KMS-11 (cell line): ENCODE measurements at regions not wholly inside any gene's neighbourhood (a gene's known extent, or its start where the extent isn't known, plus 50 kb on each side); places are given as distances from the start of the nearest gene placed in this dataset.

Experiments used
- H2AFZ ChIP-seq: fragments of 200-600 bp; sonication (generic); 2 replicates; pipeline ENCODE4 v1.6.1; 2016; ENCODE audit warnings: antibody characterized with exemption, mixed run types, low read depth
- H3K27ac ChIP-seq: fragments of 200-600 bp; sonication (generic); 2 replicates; pipeline ENCODE4 v1.6.1; 2016; ENCODE audit warnings: mild to moderate bottlenecking, mixed run types
- H3K27me3 ChIP-seq: fragments of 200-600 bp; sonication (generic); 2 replicates; pipeline ENCODE4 v1.6.1; 2017; ENCODE audit warnings: mild to moderate bottlenecking, low read depth, mixed run types, moderate library complexity; ENCODE audit not compliant: insufficient read depth
- H3K36me3 ChIP-seq: fragments of 200-600 bp; sonication (generic); 2 replicates; pipeline ENCODE4 v1.6.1; 2017; ENCODE audit warnings: mild to moderate bottlenecking, mixed run types; ENCODE audit not compliant: insufficient read depth
- H3K4me1 ChIP-seq: fragments of 200-600 bp; sonication (generic); 2 replicates; pipeline ENCODE4 v1.6.1; 2016; ENCODE audit warnings: mild to moderate bottlenecking, low read depth, mixed run types; ENCODE audit not compliant: poor library complexity, severe bottlenecking
- H3K4me2 ChIP-seq: fragments of 200-600 bp; sonication (generic); 2 replicates; pipeline ENCODE4 v1.7.0; 2016; ENCODE audit warnings: mild to moderate bottlenecking, mixed run types
- H3K4me3 ChIP-seq: fragments of 200-600 bp; sonication (generic); IDR thresholded peaks from 2 replicates; pipeline ENCODE4 v1.6.1; 2017; ENCODE audit warnings: low read depth, low read length, mixed read lengths; ENCODE audit not compliant: insufficient read depth
- H3K79me2 ChIP-seq: fragments of 200-600 bp; sonication (generic); 2 replicates; pipeline ENCODE4 v1.6.1; 2016; ENCODE audit warnings: low read depth, mixed run types; ENCODE audit not compliant: insufficient read depth
- H3K9ac ChIP-seq: fragments of 200-600 bp; sonication (generic); 2 replicates; pipeline ENCODE4 v1.6.1; 2016; ENCODE audit warnings: mild to moderate bottlenecking, mixed run types
- H4K20me1 ChIP-seq: fragments of 200-600 bp; sonication (generic); 2 replicates; pipeline ENCODE4 v1.6.1; 2016; ENCODE audit warnings: mild to moderate bottlenecking, mixed run types; ENCODE audit not compliant: insufficient read depth
- CTCF ChIP-seq: fragments of 200-600 bp; sonication (generic); conservative IDR thresholded peaks from 2 replicates; pipeline ENCODE4 v1.6.1; 2017; ENCODE audit warnings: low read depth, mild to moderate bottlenecking, antibody characterized with exemption, low read length, moderate library complexity, mixed read lengths

GRCh38 chr11:69387409-69387885 lies 93.5 kb downstream of the MYEOV start:
- H3K27ac ChIP-seq: no peak overlapping the region
- H2AFZ ChIP-seq: no peak overlapping the region
- H3K4me1 ChIP-seq: no peaks in the 10 kb centered on the region
- H3K4me2 ChIP-seq: no peak overlapping the region
- H3K9ac ChIP-seq: no peak overlapping the region
- no peaks in the 10 kb centered on the region for H3K36me3 ChIP-seq
- TF ChIP-seq CTCF: no peak
- H3K27me3 ChIP-seq: peaks cover 7% of the 10 kb centered on the region; the same call in 1 of the 2 replicates
- no peak overlapping the region for H3K4me3 ChIP-seq
- no peaks in the 10 kb centered on the region for H3K79me2 ChIP-seq
- no peaks in the 10 kb centered on the region for H4K20me1 ChIP-seq

GRCh38 chr11:69388210-69388609 lies 93.3 kb upstream of the LINC01488 start:
- Histone ChIP-seq H3K4me1 (no peaks in the 10 kb centered on the region), H3K4me2 (no peak overlapping the region), H3K27me3 (peaks cover 7% of the 10 kb centered on the region; the same call in 1 of the 2 replicates), H2AFZ (no peak overlapping the region), H3K79me2 (no peaks in the 10 kb centered on the region), H3K36me3 (no peaks in the 10 kb centered on the region), H3K4me3 (no peak overlapping the region), H3K9ac (no peak overlapping the region), H4K20me1 (no peaks in the 10 kb centered on the region), H3K27ac (no peak overlapping the region)
- no peak for TF ChIP-seq CTCF

- Histone ChIP-seq H3K4me1 (no peaks in the 10 kb centered on the region), H3K4me3 (no peak overlapping the region), H2AFZ (no peak overlapping the region), H3K4me2 (no peak overlapping the region), H3K27me3 (peaks cover 7% of the 10 kb centered on the region; the same call in 1 of the 2 replicates), H4K20me1 (no peaks in the 10 kb centered on the region), H3K9ac (no peak overlapping the region), H3K36me3 (no peaks in the 10 kb centered on the region), H3K79me2 (no peaks in the 10 kb centered on the region), H3K27ac (no peak overlapping the region)
- no peak for TF ChIP-seq CTCF
These were observed 92.8 kb upstream of the LINC01488 start for GRCh38 chr11:69388661-69389060.

- Histone ChIP-seq H2AFZ (no peak overlapping the region), H3K9ac (no peak overlapping the region), H3K4me2 (no peak overlapping the region), H4K20me1 (no peaks in the 10 kb centered on the region), H3K27me3 (peaks cover 7% of the 10 kb centered on the region; the same call in 1 of the 2 replicates), H3K79me2 (no peaks in the 10 kb centered on the region), H3K4me1 (no peaks in the 10 kb centered on the region), H3K27ac (no peak overlapping the region), H3K4me3 (no peak overlapping the region), H3K36me3 (no peaks in the 10 kb centered on the region)
- TF ChIP-seq CTCF: no peak
These were observed 90.9 kb upstream of the LINC01488 start for GRCh38 chr11:69390561-69390960.
